Stomach (tissue), 4 donors: ENCODE measurements at regions not wholly inside any gene's neighbourhood (a gene's known extent, or its start where the extent isn't known, plus 50 kb on each side); places are given as distances from the start of the nearest gene placed in this dataset.

Source experiments
- CTCF ChIP-seq, 7 experiments: fragments of 450-650 bp in 4 of 7; fragments of 200-600 bp in 3 of 7; sonication (generic) in 3 of 7; IDR thresholded peaks; one replicate each; pipeline ENCODE4 v1.5.1; 2016 to 2019; ENCODE audit warnings: antibody characterized with exemption in 7 of 7, control low read depth in 2 of 7, mild to moderate bottlenecking in 1 of 7
- EP300 ChIP-seq: sonication (generic); formaldehyde crosslinking; IDR thresholded peaks from one replicate; pipeline ENCODE4 v1.6.1; 2017; ENCODE audit warnings: antibody characterized with exemption
- POLR2A ChIP-seq, 4 donors: fragments of 450-650 bp; IDR thresholded peaks; one replicate each; pipeline ENCODE4 v1.6.1; 2016; ENCODE audit warnings: antibody characterized with exemption in 4 of 4, control low read depth in 2 of 4, mild to moderate bottlenecking in 1 of 4, moderate library complexity in 1 of 4
- POLR2AphosphoS5 ChIP-seq, 3 donors: sonication (generic); formaldehyde crosslinking; IDR thresholded peaks; one replicate each; pipeline ENCODE4 v1.6.1; 2016; ENCODE audit warnings: antibody characterized with exemption in 3 of 3

- TF ChIP-seq POLR2A (IDR thresholded peaks at IDR 0.05) (no peak), CTCF (IDR thresholded peaks at IDR 0.05) (no peak), POLR2AphosphoS5 (IDR thresholded peaks at IDR 0.05) (no peak), EP300 (no peak)
Observed at GRCh38 chr14:101632520-101632919, 71.2 kb downstream of the DIO3 start.
